Neural cell (in vitro differentiated cells): ENCODE measurements at regions not wholly inside any gene's neighbourhood (a gene's known extent, or its start where the extent isn't known, plus 50 kb on each side); places are given as distances from the start of the nearest gene placed in this dataset.
"Not testable (repeated sequence)": the region's sequence is repeated elsewhere in the genome, so short reads cannot be mapped to it uniquely, and the experiment has no call there.

Source experiments
- H2AFZ ChIP-seq: fragments of 200-600, 300-800 bp; sonication (generic), shearing (Covaris generic); 2 replicates; pipeline ENCODE4 v1.6.0; 2014; ENCODE audit warnings: low read depth, mild to moderate bottlenecking, antibody characterized with exemption, low read length, moderate library complexity
- H3F3A ChIP-seq: fragments of 200-600 bp; shearing (Covaris generic); 2 replicates; pipeline ENCODE4 v1.6.1; 2016; ENCODE audit warnings: mild to moderate bottlenecking, moderate library complexity, mixed read lengths, antibody characterized with exemption, low read length; ENCODE audit not compliant: insufficient read depth, poor library complexity, severe bottlenecking
- H3K27ac ChIP-seq: fragments of 200-600, 300-800 bp; sonication (generic), shearing (Covaris generic); 2 replicates; pipeline ENCODE4 v1.5.1; 2014; ENCODE audit warnings: mild to moderate bottlenecking, low read length, moderate library complexity
- H3K27me3 ChIP-seq: fragments of 300-800, 200-600 bp; sonication (generic), shearing (Covaris generic); 2 replicates; pipeline ENCODE4 v1.6.0; 2014; ENCODE audit warnings: mild to moderate bottlenecking, low read depth, low read length, moderate library complexity; ENCODE audit not compliant: insufficient read depth
- H3K36me3 ChIP-seq: fragments of 300-800, 200-600 bp; sonication (generic), shearing (Covaris generic); 2 replicates; pipeline ENCODE4 v1.5.1; 2014; ENCODE audit warnings: mild to moderate bottlenecking, antibody characterized with exemption, low read length, moderate library complexity; ENCODE audit not compliant: insufficient read depth
- H3K4me2 ChIP-seq: fragments of 300-800, 200-600 bp; sonication (generic), shearing (Covaris generic); 2 replicates; pipeline ENCODE4 v1.6.0; 2014; ENCODE audit warnings: mild to moderate bottlenecking, low read length
- H3K4me3 ChIP-seq: fragments of 300-800, 200-600 bp; sonication (generic), shearing (Covaris generic); 2 replicates; pipeline ENCODE4 v1.5.1; 2014; ENCODE audit warnings: mild to moderate bottlenecking, low read length, moderate library complexity
- H3K79me2 ChIP-seq: fragments of 200-600 bp; shearing (Covaris generic); replicated peaks from 2 replicates; pipeline ENCODE4 v1.6.0; 2014; ENCODE audit warnings: mild to moderate bottlenecking, low read length, moderate library complexity; ENCODE audit not compliant: insufficient read depth
- H3K9ac ChIP-seq: fragments of 300-800, 200-600 bp; sonication (generic), shearing (Covaris generic); 2 replicates; pipeline ENCODE4 v1.6.1; 2016; ENCODE audit warnings: mild to moderate bottlenecking, low read length, mixed read lengths
- H3K9me2 ChIP-seq: fragments of 200-600 bp; shearing (Covaris generic); 2 replicates; pipeline ENCODE4 v1.6.1; 2016; ENCODE audit warnings: mild to moderate bottlenecking, low read length, mixed read lengths; ENCODE audit not compliant: insufficient read depth
- H3K9me3 ChIP-seq: fragments of 200-600, 300-800 bp; sonication (generic), shearing (Covaris generic); 2 replicates; pipeline ENCODE4 v1.6.1; 2016; ENCODE audit warnings: mild to moderate bottlenecking, mixed run types, low read length, moderate library complexity, mixed read lengths
- H4K20me1 ChIP-seq: fragments of 200-600 bp; shearing (Covaris generic); 2 replicates; pipeline ENCODE4 v1.6.1; 2016; ENCODE audit warnings: mild to moderate bottlenecking, mixed run types; ENCODE audit not compliant: insufficient read depth
- CTCF ChIP-seq: fragments of 450-650 bp; IDR thresholded peaks from 2 replicates; pipeline ENCODE4 v1.5.1; 2014; ENCODE audit warnings: antibody characterized with exemption, mild to moderate bottlenecking, moderate library complexity; ENCODE audit not compliant: poor library complexity, severe bottlenecking
- EP300 ChIP-seq: fragments of 450-650 bp; conservative IDR thresholded peaks from 2 replicates; pipeline ENCODE4 v1.6.1; 2014; ENCODE audit warnings: antibody characterized with exemption, mild to moderate bottlenecking, moderate library complexity; ENCODE audit not compliant: poor library complexity, severe bottlenecking
- EZH2 ChIP-seq: fragments of 200-600, 300-800 bp; shearing (Covaris generic), sonication (generic); IDR thresholded peaks from 2 replicates; pipeline ENCODE4 v1.6.1; 2014; ENCODE audit warnings: antibody characterized with exemption, low read length, borderline replicate concordance, mild to moderate bottlenecking; ENCODE audit not compliant: insufficient read depth, poor library complexity, severe bottlenecking
- MXI1 ChIP-seq: fragments of 450-650 bp; conservative IDR thresholded peaks from 2 replicates; pipeline ENCODE4 v1.6.1; 2014; ENCODE audit warnings: antibody characterized with exemption, mild to moderate bottlenecking; ENCODE audit not compliant: poor library complexity, severe bottlenecking
- POLR2AphosphoS5 ChIP-seq: IDR thresholded peaks from 2 replicates; pipeline ENCODE4 v1.6.1; 2012
- RAD21 ChIP-seq: fragments of 450-650 bp; conservative IDR thresholded peaks from 2 replicates; pipeline ENCODE4 v1.6.1; 2014; ENCODE audit warnings: antibody characterized with exemption, mild to moderate bottlenecking, moderate library complexity
- REST ChIP-seq: IDR thresholded peaks from 2 replicates; pipeline ENCODE4 v1.6.1; 2012; ENCODE audit warnings: borderline replicate concordance
- SMC3 ChIP-seq: fragments of 450-650 bp; conservative IDR thresholded peaks from 2 replicates; pipeline ENCODE4 v1.6.1; 2014; ENCODE audit warnings: antibody characterized with exemption, mild to moderate bottlenecking, moderate library complexity; ENCODE audit not compliant: poor library complexity
- TAF1 ChIP-seq: IDR thresholded peaks from 2 replicates; pipeline ENCODE4 v1.6.1; 2012; ENCODE audit warnings: low read depth

DNA sequence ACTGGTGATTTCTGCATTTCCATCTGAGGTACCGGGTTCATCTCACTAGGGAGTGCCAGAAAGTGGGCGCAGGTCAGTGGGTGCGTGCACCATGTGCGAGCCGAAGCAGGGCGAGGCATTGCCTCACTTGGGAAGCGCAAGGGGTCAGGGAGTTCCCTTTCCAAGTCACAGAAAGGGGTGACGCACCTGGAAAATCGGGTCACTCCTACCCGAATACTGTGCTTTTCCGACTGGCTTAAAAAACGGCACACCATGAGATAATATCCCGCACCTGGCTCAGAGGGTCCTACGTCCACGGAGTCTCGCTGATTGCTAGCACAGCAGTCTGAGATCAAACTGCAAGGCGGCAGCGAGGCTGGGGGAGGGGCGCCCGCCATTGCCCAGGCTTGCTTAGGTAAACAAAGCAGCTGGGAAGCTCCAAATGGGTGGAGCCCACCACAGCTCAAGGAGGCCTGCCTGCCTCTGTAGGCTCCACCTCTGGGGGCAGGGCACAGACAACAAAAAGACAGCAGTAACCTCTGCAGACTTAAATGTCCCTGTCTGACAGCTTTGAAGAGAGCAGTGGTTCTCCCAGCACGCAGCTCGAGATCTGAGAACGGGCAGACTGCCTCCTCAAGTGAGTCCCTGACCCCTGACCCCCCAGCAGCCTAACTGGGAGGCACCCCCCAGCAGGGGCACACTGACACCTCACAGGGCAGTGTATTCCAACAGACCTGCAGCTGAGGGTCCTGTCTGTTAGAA lies 146.0 kb downstream of the IBTK start:
- H3K9me2 ChIP-seq, H2AFZ ChIP-seq, H3K36me3 ChIP-seq, H3K27ac ChIP-seq, H3K79me2 ChIP-seq, H3K9ac ChIP-seq, H3F3A ChIP-seq, H3K4me3 ChIP-seq, H3K27me3 ChIP-seq, H4K20me1 ChIP-seq, H3K9me3 ChIP-seq, H3K4me2 ChIP-seq: not testable (repeated sequence)

DNA sequence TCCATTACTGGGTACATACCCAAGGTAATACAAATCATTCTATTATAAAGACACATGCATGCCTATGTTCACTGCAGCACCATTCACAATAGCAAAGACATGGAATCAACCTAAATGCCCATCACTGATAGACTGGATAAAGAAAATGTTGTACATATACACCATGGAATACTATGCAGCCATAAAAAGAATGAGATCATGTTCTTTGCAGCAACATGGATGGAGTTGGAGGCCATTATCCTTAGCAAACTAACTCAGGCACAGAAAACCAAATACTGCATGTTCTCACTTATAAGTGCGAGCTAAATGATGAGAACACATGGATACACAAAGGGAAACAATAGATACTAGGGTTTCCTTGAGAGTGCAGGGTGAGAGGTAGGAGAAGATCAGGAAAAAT lies 146.8 kb downstream of the IBTK start:
- H3K9ac ChIP-seq, H3F3A ChIP-seq, H3K4me2 ChIP-seq, H3K27me3 ChIP-seq, H3K36me3 ChIP-seq, H3K9me3 ChIP-seq, H3K4me3 ChIP-seq, H3K27ac ChIP-seq, H3K9me2 ChIP-seq, H3K79me2 ChIP-seq, H2AFZ ChIP-seq, H4K20me1 ChIP-seq: not testable (repeated sequence)

DNA sequence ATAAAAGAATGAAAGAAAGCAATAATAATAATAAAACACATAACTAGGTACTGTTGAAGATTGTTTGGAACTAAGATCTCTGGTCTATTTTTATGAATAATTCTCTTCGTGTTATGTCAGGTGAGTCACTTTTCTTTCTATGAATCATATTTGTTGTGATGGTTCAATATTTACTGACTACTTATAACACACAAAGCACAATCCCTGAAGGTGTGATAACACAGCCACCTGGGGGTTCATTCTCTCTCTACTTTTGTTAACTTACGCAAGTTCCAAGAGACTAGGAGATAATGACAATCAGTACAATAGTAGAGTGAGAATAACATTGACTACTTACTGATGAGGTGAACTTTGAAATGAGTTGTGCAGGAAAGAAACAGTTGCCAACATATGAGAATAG lies 149.9 kb downstream of the IBTK start:
- TF ChIP-seq POLR2AphosphoS5 = no peak
- TF ChIP-seq TAF1 = no peak
- no peak for TF ChIP-seq RAD21
- no peak for TF ChIP-seq SMC3
- no peak for TF ChIP-seq REST
- TF ChIP-seq CTCF = no peak
- no peak for TF ChIP-seq EZH2
- no peak for TF ChIP-seq MXI1
- no peak for TF ChIP-seq EP300
- H3K79me2 ChIP-seq = no peaks in the 10 kb centered on the region

More for the DNA sequence above, 149.9 kb downstream of the IBTK start:
- no peak overlapping the region for H3K9ac ChIP-seq
- H2AFZ ChIP-seq = no peak overlapping the region
- H3K27me3 ChIP-seq = no peaks in the 10 kb centered on the region
- H3F3A ChIP-seq = no peaks in the 10 kb centered on the region
- no peaks in the 10 kb centered on the region for H3K9me2 ChIP-seq
- no peaks in the 10 kb centered on the region for H3K9me3 ChIP-seq
- no peak overlapping the region for H3K4me3 ChIP-seq
- H4K20me1 ChIP-seq = no peaks in the 10 kb centered on the region
- H3K36me3 ChIP-seq = no peaks in the 10 kb centered on the region
- H3K4me2 ChIP-seq = no peak overlapping the region
- no peak overlapping the region for H3K27ac ChIP-seq
